Mesendoderm (in vitro differentiated cells): ENCODE measurements at regions not wholly inside any gene's neighbourhood (a gene's known extent, or its start where the extent isn't known, plus 50 kb on each side); places are given as distances from the start of the nearest gene placed in this dataset.

ENCODE experiments used
- DNase-seq: peaks from one replicate; pipeline ENCODE4 v3.0.0; 2013
- H2AK5ac ChIP-seq: 2 replicates; pipeline ENCODE4 v1.6.1; 2013; ENCODE audit warnings: low read length, inconsistent platforms
- H2BK120ac ChIP-seq: 2 replicates; pipeline ENCODE4 v1.6.1; 2013; ENCODE audit warnings: low read depth, mild to moderate bottlenecking, low read length, moderate library complexity, mixed read lengths
- H2BK15ac ChIP-seq: replicated peaks from 2 replicates; pipeline ENCODE4 v1.6.1; 2013; ENCODE audit warnings: low read depth, mild to moderate bottlenecking, moderate library complexity
- H2BK5ac ChIP-seq: 2 replicates; pipeline ENCODE4 v1.6.1; 2013; ENCODE audit warnings: low read length, inconsistent platforms
- H3K18ac ChIP-seq: 2 replicates; pipeline ENCODE4 v1.6.1; 2013; ENCODE audit warnings: mild to moderate bottlenecking, low read length, mixed read lengths
- H3K23ac ChIP-seq: one replicate; pipeline ENCODE4 v1.6.1; 2013; ENCODE audit warnings: low read length
- H3K27ac ChIP-seq: 2 replicates; pipeline ENCODE4 v1.5.1; 2013; ENCODE audit warnings: low read depth, mild to moderate bottlenecking, inconsistent platforms, low read length, moderate library complexity
- H3K27me3 ChIP-seq: 2 replicates; pipeline ENCODE4 v1.6.1; 2013; ENCODE audit warnings: low read length, control low read depth, mild to moderate bottlenecking, inconsistent platforms; ENCODE audit not compliant: insufficient read depth, poor library complexity
- H3K36me3 ChIP-seq: 2 replicates; pipeline ENCODE4 v1.6.1; 2013; ENCODE audit warnings: low read length, inconsistent platforms; ENCODE audit not compliant: control insufficient read depth, insufficient read depth
- H3K4ac ChIP-seq: one replicate; pipeline ENCODE4 v1.6.1; 2013; ENCODE audit warnings: low read depth, mild to moderate bottlenecking, low read length, moderate library complexity
- H3K4me1 ChIP-seq: 2 replicates; pipeline ENCODE4 v1.6.1; 2013; ENCODE audit warnings: low read depth, low read length, inconsistent platforms; ENCODE audit not compliant: control insufficient read depth
- H3K4me2 ChIP-seq: 2 replicates; pipeline ENCODE4 v1.6.1; 2013; ENCODE audit warnings: low read length
- H3K4me3 ChIP-seq: 2 replicates; pipeline ENCODE4 v1.5.1; 2013; ENCODE audit warnings: mild to moderate bottlenecking, low read length
- H3K56ac ChIP-seq: one replicate; pipeline ENCODE4 v1.6.1; 2013; ENCODE audit warnings: low read length
- H3K79me1 ChIP-seq: 2 replicates; pipeline ENCODE4 v1.6.1; 2013; ENCODE audit warnings: low read length, inconsistent platforms
- H3K79me2 ChIP-seq: 2 replicates; pipeline ENCODE4 v1.6.1; 2013; ENCODE audit warnings: mild to moderate bottlenecking, low read length; ENCODE audit not compliant: control insufficient read depth, insufficient read depth
- H3K9ac ChIP-seq: 2 replicates; pipeline ENCODE4 v1.6.1; 2013; ENCODE audit warnings: low read length, inconsistent platforms
- H4K5ac ChIP-seq: one replicate; pipeline ENCODE4 v1.6.1; 2013; ENCODE audit warnings: low read length
- H4K8ac ChIP-seq: one replicate; pipeline ENCODE4 v1.6.1; 2013; ENCODE audit warnings: low read depth, mild to moderate bottlenecking, control low read depth, low read length, moderate library complexity
- WGBS: extraction: QIAGEN DNeasy Blood & Tissue Kit; methylation state at CpG from one replicate; pipeline ENCODE4 v1.1.7; 2013; ENCODE audit warnings: low lambda C conversion rate, missing lambda C conversion rate; ENCODE audit not compliant: insufficient coverage; ENCODE audit errors: extremely low coverage; 5-methylcytosine and 5-hydroxymethylcytosine counted together

GRCh38 chr6:44704240-44705150 is 317.0 kb downstream of the CDC5L start:
- H3K9ac ChIP-seq: no peak overlapping the region
- no CpG with 5 or more reads among the region's 15 CpGs for WGBS
- no peaks in the 10 kb centered on the region for H3K79me2 ChIP-seq

GRCh38 chr6:44705596-44705995 is 318.1 kb downstream of the CDC5L start:
- Histone ChIP-seq H3K27me3 (no peaks in the 10 kb centered on the region), H3K9ac (no peak overlapping the region), H3K36me3 (no peaks in the 10 kb centered on the region), H3K27ac (no peak overlapping the region), H4K5ac (no peak overlapping the region), H3K79me1 (no peaks in the 10 kb centered on the region), H3K4me3 (no peak overlapping the region), H3K23ac (no peak overlapping the region), H2BK5ac (no peak overlapping the region), H2BK120ac (no peak overlapping the region), H3K4me1 (peaks cover 2% of the 10 kb centered on the region), H3K56ac (no peak overlapping the region), H3K18ac (no peak overlapping the region), H4K8ac (no peak overlapping the region), H3K79me2 (no peaks in the 10 kb centered on the region), H3K4me2 (no peak overlapping the region), H2BK15ac (no peak overlapping the region), H2AK5ac (no peak overlapping the region), H3K4ac (no peak overlapping the region)
- no CpG with 5 or more reads among the region's 4 CpGs for WGBS
- no peak for DNase-seq

More at GRCh38 chr6:44704240-44705150, 317.0 kb downstream of the CDC5L start:
- no peak overlapping the region for H3K4me3 ChIP-seq
- H3K23ac ChIP-seq: no peak overlapping the region
- H3K27me3 ChIP-seq: no peaks in the 10 kb centered on the region
- no peak overlapping the region for H3K56ac ChIP-seq
- no peaks in the 10 kb centered on the region for H3K36me3 ChIP-seq
- no peak overlapping the region for H2BK5ac ChIP-seq
- DNase-seq: no peak
- no peak overlapping the region for H4K5ac ChIP-seq
- no peak overlapping the region for H3K27ac ChIP-seq
- H3K79me1 ChIP-seq: no peaks in the 10 kb centered on the region
- H2AK5ac ChIP-seq: no peak overlapping the region
- H3K4ac ChIP-seq: no peak overlapping the region
- no peak overlapping the region for H3K18ac ChIP-seq
- H3K4me1 ChIP-seq: peaks cover 2% of the 10 kb centered on the region
- no peak overlapping the region for H2BK15ac ChIP-seq
- H2BK120ac ChIP-seq: no peak overlapping the region
- no peak overlapping the region for H3K4me2 ChIP-seq
- no peak overlapping the region for H4K8ac ChIP-seq

GRCh38 chr6:44706011-44706410 is 318.5 kb downstream of the CDC5L start:
- Histone ChIP-seq H3K4ac (no peak overlapping the region), H3K36me3 (no peaks in the 10 kb centered on the region), H3K56ac (no peak overlapping the region), H4K5ac (no peak overlapping the region), H3K79me2 (no peaks in the 10 kb centered on the region), H3K18ac (no peak overlapping the region), H3K4me2 (no peak overlapping the region), H3K4me3 (no peak overlapping the region), H3K9ac (no peak overlapping the region), H2BK5ac (no peak overlapping the region), H3K27ac (no peak overlapping the region), H3K4me1 (peaks cover 2% of the 10 kb centered on the region), H3K23ac (no peak overlapping the region), H2BK15ac (no peak overlapping the region), H4K8ac (no peak overlapping the region), H2BK120ac (no peak overlapping the region), H3K27me3 (no peaks in the 10 kb centered on the region), H2AK5ac (no peak overlapping the region), H3K79me1 (no peaks in the 10 kb centered on the region)
- no CpG with 5 or more reads among the region's 5 CpGs for WGBS
- DNase-seq: no peak

- H4K8ac ChIP-seq: no peak overlapping the region
- no peak overlapping the region for H3K9ac ChIP-seq
- no peak overlapping the region for H3K56ac ChIP-seq
- H3K4me1 ChIP-seq: no peaks in the 10 kb centered on the region
- no peak overlapping the region for H3K23ac ChIP-seq
- H3K4me2 ChIP-seq: no peak overlapping the region
- no peak overlapping the region for H3K27ac ChIP-seq
- H4K5ac ChIP-seq: no peak overlapping the region
- H3K18ac ChIP-seq: no peak overlapping the region
- H2BK120ac ChIP-seq: no peak overlapping the region
- no peak overlapping the region for H2BK15ac ChIP-seq
- H3K4ac ChIP-seq: no peak overlapping the region
- H3K79me1 ChIP-seq: no peaks in the 10 kb centered on the region
- no peaks in the 10 kb centered on the region for H3K36me3 ChIP-seq
- no peaks in the 10 kb centered on the region for H3K79me2 ChIP-seq
- no CpG with 5 or more reads among the region's 5 CpGs for WGBS
- no peak overlapping the region for H2BK5ac ChIP-seq
- no peaks in the 10 kb centered on the region for H3K27me3 ChIP-seq
- no peak overlapping the region for H3K4me3 ChIP-seq
- H2AK5ac ChIP-seq: no peak overlapping the region
- DNase-seq: no peak
Observed at GRCh38 chr6:44708208-44708607, 320.7 kb downstream of the CDC5L start.

GRCh38 chr6:44712353-44713111 is 325.0 kb downstream of the CDC5L start:
- H3K79me1 ChIP-seq: no peaks in the 10 kb centered on the region
- H3K27me3 ChIP-seq: no peaks in the 10 kb centered on the region
- no peaks in the 10 kb centered on the region for H3K79me2 ChIP-seq
- H2BK5ac ChIP-seq: no peak overlapping the region
- H4K8ac ChIP-seq: no peak overlapping the region
- H3K23ac ChIP-seq: no peak overlapping the region
- no peaks in the 10 kb centered on the region for H3K4me1 ChIP-seq
- H3K27ac ChIP-seq: no peak overlapping the region
- WGBS: no CpG with 5 or more reads among the region's 6 CpGs
- no peak overlapping the region for H3K56ac ChIP-seq
- no peak overlapping the region for H3K9ac ChIP-seq
- no peaks in the 10 kb centered on the region for H3K36me3 ChIP-seq
- DNase-seq: peak; percentile 21
- no peak overlapping the region for H3K4ac ChIP-seq
- H3K4me2 ChIP-seq: no peak overlapping the region
- no peak overlapping the region for H2BK120ac ChIP-seq
- no peak overlapping the region for H3K4me3 ChIP-seq
- no peak overlapping the region for H2BK15ac ChIP-seq
- H3K18ac ChIP-seq: no peak overlapping the region
- no peak overlapping the region for H4K5ac ChIP-seq
- no peak overlapping the region for H2AK5ac ChIP-seq
